T47D (cell line): ENCODE measurements at regions not wholly inside any gene's neighbourhood (a gene's known extent, or its start where the extent isn't known, plus 50 kb on each side); places are given as distances from the start of the nearest gene placed in this dataset.

Experiments
- DNase-seq, 2 experiments: peaks; one replicate each; pipeline versions ENCODE4 v3.0.0 to v3.0.0-alpha.2; 2011 to 2012; ENCODE audit warnings: low read depth in 1 of 2, low spot score in 1 of 2
- JUND ChIP-seq: IDR thresholded peaks from 2 replicates; pipeline ENCODE4 v1.6.1; 2012; ENCODE audit warnings: low read depth
- in situ Hi-C: cut with HindIII; loops from 2 replicates; pipeline ENCODE4 v1.10.0; 2016; ENCODE audit warnings: low sequenced_read_pairs, low pct_unique_long_range_greater_than_20kb

GRCh38 chrX:82912382-82912781 lies 595.7 kb upstream of the POU3F4 start:
- no peak for TF ChIP-seq JUND
- in situ Hi-C loops, result no loop called here
- DNase-seq, result no peak

GRCh38 chrX:82934980-82935379 lies 573.1 kb upstream of the POU3F4 start:
- in situ Hi-C loops, result no loop called here
- DNase-seq, result no peak
- TF ChIP-seq JUND, result no peak

GRCh38 chrX:82945332-82945731 lies 562.8 kb upstream of the POU3F4 start:
- in situ Hi-C loops, result no loop called here
- TF ChIP-seq JUND, result no peak
- DNase-seq, result peak in 1 of 2 experiments; percentile 40

- DNase-seq, result peak in 1 of 2 experiments; percentile 19
- in situ Hi-C loops, result no loop called here
These were observed 547.0 kb upstream of the POU3F4 start for GRCh38 chrX:82961129-82961528.

GRCh38 chrX:82973646-82974045 lies 534.4 kb upstream of the POU3F4 start:
- in situ Hi-C loops, result no loop called here
- DNase-seq, result no peak
- TF ChIP-seq JUND, result no peak

More at GRCh38 chrX:82961129-82961528, 547.0 kb upstream of the POU3F4 start:
- no peak for TF ChIP-seq JUND

- no peak for DNase-seq
- in situ Hi-C loops, result no loop called here
- no peak for TF ChIP-seq JUND
These were observed 509.9 kb upstream of the POU3F4 start for GRCh38 chrX:82998163-82998562.

- no peak for DNase-seq
- no peak for TF ChIP-seq JUND
- in situ Hi-C loops, result no loop called here
These were observed 504.1 kb upstream of the POU3F4 start for GRCh38 chrX:83004012-83004411.

GRCh38 chrX:83008415-83008814 lies 499.7 kb upstream of the POU3F4 start:
- in situ Hi-C loops, result no loop called here
- DNase-seq, result peak in 1 of 2 experiments; percentile 1
- TF ChIP-seq JUND, result no peak

GRCh38 chrX:83019258-83019657 lies 488.8 kb upstream of the POU3F4 start:
- in situ Hi-C loops, result no loop called here
- no peak for DNase-seq
- TF ChIP-seq JUND, result no peak

GRCh38 chrX:83022020-83022419 lies 486.1 kb upstream of the POU3F4 start:
- peak in 1 of 2 experiments; percentile 54 for DNase-seq
- TF ChIP-seq JUND, result no peak
- in situ Hi-C loops, result no loop called here
